ENCODE measurements at regions not wholly inside any gene's neighbourhood (a gene's known extent, or its start where the extent isn't known, plus 50 kb on each side); places are given as distances from the start of the nearest gene placed in this dataset.

- no peak for TF ChIP-seq SAFB2 (IDR thresholded peaks at IDR 0.05; ENCODE audit: borderline replicate concordance, low read depth, low read length, severe bottlenecking)
- no peak for TF ChIP-seq MTA3 (IDR thresholded peaks at IDR 0.05; ENCODE audit: borderline replicate concordance)
- TF ChIP-seq FOXJ3 (CRISPR knock-in tag; IDR thresholded peaks at IDR 0.05) = no peak
- TF ChIP-seq POLR2A (conservative IDR thresholded peaks at IDR 0.05) = no peak
- TF ChIP-seq ZBTB8A (IDR thresholded peaks at IDR 0.05; ENCODE audit: partially characterized antibody) = no peak
- no peak for TF ChIP-seq RBM17 (IDR thresholded peaks at IDR 0.05; ENCODE audit: borderline replicate concordance, low read depth, low read length)
- TF ChIP-seq ZNF274 (IDR thresholded peaks at IDR 0.05; ENCODE audit: borderline replicate concordance, low read depth, low read length) = no peak
- TF ChIP-seq MAFF (IDR thresholded peaks at IDR 0.05; ENCODE audit: low read length) = no peak
- no peak for TF ChIP-seq TFAM (CRISPR knock-in tag; conservative IDR thresholded peaks at IDR 0.05)
- no peak for TF ChIP-seq ZNF384 (IDR thresholded peaks at IDR 0.05; ENCODE audit: low read depth, low read length)
- TF ChIP-seq ZNF717 (CRISPR knock-in tag; IDR thresholded peaks at IDR 0.05) = no peak
- TF ChIP-seq ZC3H4 (CRISPR knock-in tag; IDR thresholded peaks at IDR 0.05; ENCODE audit: borderline replicate concordance) = no peak
Observed at GRCh38 chr3:25151903-25152295, 276.2 kb upstream of the RARB start (continued).

GRCh38 chr3:25153136-25153535 lies 274.9 kb upstream of the RARB start:
- Histone ChIP-seq H2AFZ (ENCODE audit: low read depth, low read length) (no peak overlapping the region), H3K27ac (ENCODE audit: extremely low read depth, low read depth, low read length) (no peak overlapping the region), H4K20me1 (replicated peaks; ENCODE audit: control insufficient read depth, insufficient read depth, low read length) (no peaks in the 10 kb centered on the region), H3K9ac (ENCODE audit: insufficient read depth in 1 of 2, low read depth in 2 of 2, low read length in 2 of 2) (no peak overlapping the region), H3K36me3 (ENCODE audit: control insufficient read depth, insufficient read depth, low read length) (no peaks in the 10 kb centered on the region), H3K4me1 (replicated peaks in 1 of 2; ENCODE audit: control insufficient read depth in 2 of 2, insufficient read depth in 2 of 2, low read length in 2 of 2) (no peaks in the 10 kb centered on the region), H3K4me2 (ENCODE audit: insufficient read depth, low read length) (no peak overlapping the region), H3K79me2 (ENCODE audit: control insufficient read depth, insufficient read depth, low read length) (no peaks in the 10 kb centered on the region), H3K9me1 (ENCODE audit: control insufficient read depth, insufficient read depth, low read length) (no peaks in the 10 kb centered on the region), H3K9me3 (replicated peaks; ENCODE audit: control insufficient read depth, insufficient read depth, low read depth, low read length) (0 out of 2 replicates have a peak, but pooled peaks cover 3% of the 10 kb centered on the region), H3K4me3 (no peak overlapping the region), H3K27me3 (ENCODE audit: control insufficient read depth in 2 of 2, insufficient read depth in 2 of 2, low read length in 2 of 2) (no peaks in the 10 kb centered on the region)
- WGBS (ENCODE audit: insufficient coverage, low coverage, missing lambda C conversion rate) = 3% methylated on average over 9 of the region's 9 CpGs
- CTCF ChIA-PET (ENCODE audit: low intra/inter-chr PET ratio) = no interaction called here
- in situ Hi-C loops (cut with MboI) (no loop called here), intact Hi-C loops (cut with micrococcal nuclease) (no loop called here)
- TF ChIP-seq ZNF316 (IDR thresholded peaks at IDR 0.05) (peak; percentile 85), C11orf30 (IDR thresholded peaks at IDR 0.05; ENCODE audit: low read depth) (peak; percentile 61; the same call in 1 of the 2 replicates), ZBTB33 (CRISPR knock-in tag; IDR thresholded peaks at IDR 0.05) (no peak), MAFG (tag; conservative IDR thresholded peaks at IDR 0.05) (peak; percentile 77), MAFF (IDR thresholded peaks at IDR 0.05; ENCODE audit: low read length) (peak; percentile 83), MAFK (IDR thresholded peaks at IDR 0.05; ENCODE audit: low read length) (peak; percentile 83)
- no peak for ATAC-seq
- no peak for FAIRE-seq
- no TSS peak for BruUV-seq (replicated peaks)
- DNase-seq (ENCODE audit: extremely low read depth in 1 of 4, low spot score in 3 of 4) = no peak
- POLR2A ChIA-PET = no interaction called here

Data from K562 (cell line).